ENCODE measurements at regions not wholly inside any gene's neighbourhood (a gene's known extent, or its start where the extent isn't known, plus 50 kb on each side); places are given as distances from the start of the nearest gene placed in this dataset.

GRCh38 chr18:41621177-41621576 lies 333.9 kb upstream of the PIK3C3 start:
- Histone ChIP-seq H3K79me2 (ENCODE audit: control insufficient read depth, low read length) (no peaks in the 10 kb centered on the region), H4K20me1 (ENCODE audit: control insufficient read depth, insufficient read depth, low read depth, low read length) (no peaks in the 10 kb centered on the region), H3K36me3 (ENCODE audit: control insufficient read depth, low read length) (no peaks in the 10 kb centered on the region), H3K4me2 (ENCODE audit: low read length) (no peak overlapping the region), H3K27ac (ENCODE audit: low read depth, low read length) (no peak overlapping the region), H3K4me1 (ENCODE audit: control insufficient read depth, low read length) (no peaks in the 10 kb centered on the region), H3K9me3 (ENCODE audit: control insufficient read depth, insufficient read depth, low read length) (no peaks in the 10 kb centered on the region), H3F3A (ENCODE audit: control insufficient read depth, insufficient read depth) (no peaks in the 10 kb centered on the region), H3K9me2 (replicated peaks; ENCODE audit: control insufficient read depth, low read length) (no peaks in the 10 kb centered on the region), H3K27me3 (ENCODE audit: control insufficient read depth, low read length) (no peaks in the 10 kb centered on the region), H3K4me3 (ENCODE audit: low read length) (no peak overlapping the region)
- TF ChIP-seq, protein P1, sequence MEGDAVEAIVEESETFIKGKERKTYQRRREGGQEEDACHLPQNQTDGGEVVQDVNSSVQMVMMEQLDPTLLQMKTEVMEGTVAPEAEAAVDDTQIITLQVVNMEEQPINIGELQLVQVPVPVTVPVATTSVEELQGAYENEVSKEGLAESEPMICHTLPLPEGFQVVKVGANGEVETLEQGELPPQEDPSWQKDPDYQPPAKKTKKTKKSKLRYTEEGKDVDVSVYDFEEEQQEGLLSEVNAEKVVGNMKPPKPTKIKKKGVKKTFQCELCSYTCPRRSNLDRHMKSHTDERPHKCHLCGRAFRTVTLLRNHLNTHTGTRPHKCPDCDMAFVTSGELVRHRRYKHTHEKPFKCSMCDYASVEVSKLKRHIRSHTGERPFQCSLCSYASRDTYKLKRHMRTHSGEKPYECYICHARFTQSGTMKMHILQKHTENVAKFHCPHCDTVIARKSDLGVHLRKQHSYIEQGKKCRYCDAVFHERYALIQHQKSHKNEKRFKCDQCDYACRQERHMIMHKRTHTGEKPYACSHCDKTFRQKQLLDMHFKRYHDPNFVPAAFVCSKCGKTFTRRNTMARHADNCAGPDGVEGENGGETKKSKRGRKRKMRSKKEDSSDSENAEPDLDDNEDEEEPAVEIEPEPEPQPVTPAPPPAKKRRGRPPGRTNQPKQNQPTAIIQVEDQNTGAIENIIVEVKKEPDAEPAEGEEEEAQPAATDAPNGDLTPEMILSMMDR (IDR thresholded peaks at IDR 0.05; ENCODE audit: low read depth, low read length, poor library complexity, severe bottlenecking) = no peak
- no peak for TF ChIP-seq EZH2phosphoT487 (IDR thresholded peaks at IDR 0.05; ENCODE audit: borderline replicate concordance, low read length)

DNA sequence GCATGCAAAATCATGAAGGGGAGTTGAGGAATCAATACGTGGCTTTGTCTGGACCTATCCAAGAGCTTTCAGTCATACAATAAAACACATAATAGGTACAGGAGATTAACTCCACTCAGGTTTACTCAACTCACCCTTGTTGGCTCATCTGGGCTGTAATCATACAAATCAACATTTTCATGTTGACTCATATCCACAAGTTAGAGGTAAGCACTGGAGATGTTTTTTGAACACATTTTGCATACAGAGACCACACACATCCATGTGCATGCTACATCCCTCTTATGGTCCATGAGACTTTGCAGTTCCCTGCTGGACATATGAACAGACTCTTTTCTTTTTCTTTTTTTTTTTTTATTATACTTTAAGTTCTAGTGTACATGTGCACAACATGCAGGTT lies 336.9 kb upstream of the PIK3C3 start:
- Histone ChIP-seq H3K27me3 (ENCODE audit: control insufficient read depth, low read length) (no peaks in the 10 kb centered on the region), H3K4me1 (ENCODE audit: control insufficient read depth, low read length) (no peaks in the 10 kb centered on the region), H3K9me3 (ENCODE audit: control insufficient read depth, insufficient read depth, low read length) (no peaks in the 10 kb centered on the region), H3F3A (ENCODE audit: control insufficient read depth, insufficient read depth) (no peaks in the 10 kb centered on the region), H3K79me2 (ENCODE audit: control insufficient read depth, low read length) (no peaks in the 10 kb centered on the region), H3K9me2 (replicated peaks; ENCODE audit: control insufficient read depth, low read length) (no peaks in the 10 kb centered on the region), H3K4me3 (ENCODE audit: low read length) (no peak overlapping the region), H3K36me3 (ENCODE audit: control insufficient read depth, low read length) (no peaks in the 10 kb centered on the region), H3K27ac (ENCODE audit: low read depth, low read length) (no peak overlapping the region), H4K20me1 (ENCODE audit: control insufficient read depth, insufficient read depth, low read depth, low read length) (no peaks in the 10 kb centered on the region), H3K4me2 (ENCODE audit: low read length) (no peak overlapping the region)
- TF ChIP-seq EZH2phosphoT487 (IDR thresholded peaks at IDR 0.05; ENCODE audit: borderline replicate concordance, low read length) = no peak
- TF ChIP-seq, protein P1 (IDR thresholded peaks at IDR 0.05; ENCODE audit: low read depth, low read length, poor library complexity, severe bottlenecking) = no peak

DNA sequence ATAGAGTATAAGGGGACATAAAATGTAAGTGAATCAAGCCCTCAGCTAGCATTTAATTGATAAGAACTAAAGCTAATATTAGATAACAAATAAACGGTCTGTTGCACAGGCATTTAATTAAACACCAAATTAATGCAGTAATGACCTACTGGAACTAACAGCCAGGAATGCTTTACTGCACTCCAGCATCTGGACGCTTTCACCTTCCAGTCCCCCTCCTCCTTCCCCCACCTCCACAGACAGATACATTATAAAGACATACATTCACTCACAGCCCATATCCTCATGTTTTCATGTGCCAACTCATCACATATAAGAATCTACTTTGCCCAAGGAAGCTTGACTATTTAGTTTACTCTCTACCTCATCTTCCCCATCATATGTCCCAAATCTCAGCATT lies 337.4 kb upstream of the PIK3C3 start:
- Histone ChIP-seq H3K9me3 (ENCODE audit: control insufficient read depth, insufficient read depth, low read length) (no peaks in the 10 kb centered on the region), H4K20me1 (ENCODE audit: control insufficient read depth, insufficient read depth, low read depth, low read length) (no peaks in the 10 kb centered on the region), H3K4me2 (ENCODE audit: low read length) (no peak overlapping the region), H3F3A (ENCODE audit: control insufficient read depth, insufficient read depth) (no peaks in the 10 kb centered on the region), H3K27me3 (ENCODE audit: control insufficient read depth, low read length) (no peaks in the 10 kb centered on the region), H3K4me3 (ENCODE audit: low read length) (no peak overlapping the region), H3K36me3 (ENCODE audit: control insufficient read depth, low read length) (no peaks in the 10 kb centered on the region), H3K79me2 (ENCODE audit: control insufficient read depth, low read length) (no peaks in the 10 kb centered on the region), H3K4me1 (ENCODE audit: control insufficient read depth, low read length) (no peaks in the 10 kb centered on the region), H3K27ac (ENCODE audit: low read depth, low read length) (no peak overlapping the region), H3K9me2 (replicated peaks; ENCODE audit: control insufficient read depth, low read length) (no peaks in the 10 kb centered on the region)
- TF ChIP-seq, protein P1 (IDR thresholded peaks at IDR 0.05; ENCODE audit: low read depth, low read length, poor library complexity, severe bottlenecking) = no peak
- TF ChIP-seq EZH2phosphoT487 (IDR thresholded peaks at IDR 0.05; ENCODE audit: borderline replicate concordance, low read length) = no peak

All from DOHH2 (cell line).